Hippocampal formation (tissue), 2 donors: ENCODE measurements at regions not wholly inside any gene's neighbourhood (a gene's known extent, or its start where the extent isn't known, plus 50 kb on each side); places are given as distances from the start of the nearest gene placed in this dataset.
"Not testable (repeated sequence)": the region's sequence is repeated elsewhere in the genome, so short reads cannot be mapped to it uniquely, and the experiment has no call there.

Experiments used
- DNase-seq, 2 donors: peaks; one replicate each; lab custom pipeline; 2025; lab: John Stamatoyannopoulos, UW

GRCh38 chr10:62996925-62997324, 136.2 kb upstream of the NRBF2 start:
- no peak for DNase-seq

GRCh38 chr10:62996516-62996915, 136.6 kb upstream of the NRBF2 start:
- DNase-seq: no peak

GRCh38 chr10:62993121-62993520, 140.0 kb upstream of the NRBF2 start:
- no peak for DNase-seq

GRCh38 chr10:62992145-62992721, 140.9 kb upstream of the NRBF2 start:
- DNase-seq: peak in 1 of 2 donors; percentile 1

GRCh38 chr10:62990126-62990525, 143.0 kb upstream of the NRBF2 start:
- no peak for DNase-seq

- no peak for DNase-seq
These were observed 147.1 kb upstream of the NRBF2 start for GRCh38 chr10:62985807-62986600.

- no peak for DNase-seq
These were observed 152.0 kb upstream of the NRBF2 start for GRCh38 chr10:62981096-62981495.

DNA sequence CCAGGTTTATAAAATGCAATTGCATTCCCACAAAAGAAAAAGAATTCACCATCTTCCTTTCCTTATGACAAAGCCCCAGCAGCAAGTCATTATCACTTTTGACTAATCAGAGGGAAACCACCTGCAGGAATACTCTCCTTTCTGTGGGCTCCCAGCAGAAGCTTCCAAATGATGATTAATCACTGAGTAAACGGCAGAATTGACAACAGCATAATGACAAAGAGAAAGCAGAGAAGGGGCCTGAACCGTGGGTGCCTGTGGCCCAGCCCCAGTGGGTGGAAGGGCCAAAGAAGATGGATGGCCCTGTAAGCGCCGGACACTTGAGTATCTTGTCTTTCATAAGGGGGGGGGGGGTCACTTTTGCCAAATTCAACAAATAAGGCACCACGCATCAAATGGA, 152.4 kb upstream of the NRBF2 start:
- no peak for DNase-seq

- DNase-seq: no peak
These were observed 153.2 kb upstream of the NRBF2 start for GRCh38 chr10:62979921-62980320.

- DNase-seq: no peak
These were observed 154.6 kb upstream of the NRBF2 start for GRCh38 chr10:62978482-62978881.

DNA sequence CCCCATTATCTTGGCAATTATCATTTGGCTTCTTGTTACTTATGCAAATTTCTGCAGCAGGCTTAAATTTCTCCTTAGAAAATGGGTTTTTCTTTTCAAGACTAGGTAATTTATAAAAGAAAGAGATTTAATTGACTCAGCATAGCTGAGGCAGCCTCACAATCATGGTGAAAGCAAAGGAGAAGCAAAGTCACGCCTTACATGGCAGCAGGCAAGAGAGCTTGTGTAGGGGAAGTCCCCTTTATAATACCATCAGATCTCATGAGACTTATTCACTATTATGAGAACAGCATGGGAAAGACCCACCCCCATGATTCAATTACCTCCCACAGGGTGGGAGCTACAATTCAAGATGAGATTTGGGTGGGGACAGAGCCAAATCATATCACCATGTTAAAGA, 158.3 kb upstream of the NRBF2 start:
- not testable (repeated sequence) for DNase-seq

DNA sequence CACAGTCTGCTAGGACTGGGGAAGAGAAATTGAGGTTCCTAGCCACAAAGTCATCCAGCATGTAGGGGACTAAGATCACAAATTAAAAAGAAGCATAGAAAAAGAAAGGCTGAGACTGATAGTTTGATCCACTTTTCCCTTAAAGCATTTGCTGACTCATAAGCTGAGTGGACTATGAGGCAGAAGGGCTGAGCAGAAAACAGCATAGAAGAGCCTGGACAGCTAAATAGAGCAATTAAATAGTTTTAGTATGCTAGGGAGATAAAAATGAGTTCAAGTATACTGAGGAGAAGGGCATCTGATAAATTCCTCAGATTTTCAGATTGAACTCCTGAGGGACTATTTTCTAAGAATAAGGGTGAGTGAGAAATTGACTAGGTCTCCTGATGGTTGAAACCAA, 155.9 kb upstream of the EGR2 start:
- no peak for DNase-seq

GRCh38 chr10:62964026-62964425, 147.9 kb upstream of the EGR2 start:
- no peak for DNase-seq

- no peak for DNase-seq
These were observed 145.9 kb upstream of the EGR2 start for GRCh38 chr10:62961951-62962523.

GRCh38 chr10:62960416-62960815, 144.2 kb upstream of the EGR2 start:
- no peak for DNase-seq

DNA sequence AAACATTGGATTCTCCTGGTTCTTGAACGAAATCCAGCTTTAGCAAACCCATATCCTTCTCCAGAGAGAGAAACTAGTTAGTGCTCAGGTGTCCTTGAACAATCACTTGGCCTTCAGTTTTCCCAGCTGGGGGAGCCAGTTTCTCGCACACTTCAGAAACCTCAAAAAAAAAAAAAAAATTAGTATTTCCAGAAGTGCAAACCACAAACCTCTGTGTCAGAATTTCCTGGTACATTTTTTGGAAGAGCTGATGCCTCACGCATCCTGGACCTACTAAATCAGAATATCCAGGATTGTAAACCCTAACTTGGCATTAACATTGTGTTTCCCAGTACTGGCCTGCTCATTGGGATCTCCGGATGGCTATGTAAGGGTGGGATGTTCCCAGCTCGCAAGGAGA, 143.4 kb upstream of the EGR2 start:
- DNase-seq: no peak

DNA sequence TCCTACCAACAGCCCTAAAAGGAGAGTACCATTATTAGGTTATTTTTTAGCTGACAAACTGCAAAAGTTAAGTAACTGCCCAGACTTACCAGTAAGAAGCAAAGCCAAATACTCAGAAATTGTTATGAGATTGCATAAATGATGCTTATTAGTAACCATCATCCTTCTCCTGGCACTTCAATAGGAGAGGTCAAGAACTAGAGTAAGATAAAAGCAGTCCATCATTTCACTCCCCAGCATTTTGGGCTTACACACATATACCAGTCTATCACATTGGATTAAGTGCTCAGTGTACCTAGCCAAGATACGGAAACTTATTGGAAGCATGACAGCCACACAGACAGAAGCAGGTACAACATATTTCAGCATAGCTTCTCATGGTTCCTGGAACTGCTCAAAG, 142.8 kb upstream of the EGR2 start:
- DNase-seq: no peak

- DNase-seq: no peak
These were observed 130.1 kb upstream of the EGR2 start for GRCh38 chr10:62946278-62946677.

DNA sequence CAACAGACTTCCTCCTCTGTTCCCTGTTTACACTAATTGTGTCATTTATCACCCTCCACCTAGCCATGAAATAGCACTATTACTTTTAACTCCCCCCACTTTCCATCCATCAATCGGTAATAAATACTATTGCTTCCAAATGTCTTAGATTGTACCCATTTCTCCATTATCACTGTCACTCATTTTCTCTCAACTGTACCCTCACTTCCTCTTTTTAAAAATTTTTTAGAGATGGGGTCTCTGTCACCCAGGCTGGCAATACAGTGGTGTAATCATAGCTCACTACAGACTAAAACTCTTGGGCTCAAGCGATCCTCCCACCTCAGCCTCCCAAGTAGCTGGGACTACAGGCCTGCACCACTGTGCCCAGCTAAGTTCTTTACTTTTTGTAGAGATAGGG, 123.5 kb upstream of the EGR2 start:
- no peak for DNase-seq

DNA sequence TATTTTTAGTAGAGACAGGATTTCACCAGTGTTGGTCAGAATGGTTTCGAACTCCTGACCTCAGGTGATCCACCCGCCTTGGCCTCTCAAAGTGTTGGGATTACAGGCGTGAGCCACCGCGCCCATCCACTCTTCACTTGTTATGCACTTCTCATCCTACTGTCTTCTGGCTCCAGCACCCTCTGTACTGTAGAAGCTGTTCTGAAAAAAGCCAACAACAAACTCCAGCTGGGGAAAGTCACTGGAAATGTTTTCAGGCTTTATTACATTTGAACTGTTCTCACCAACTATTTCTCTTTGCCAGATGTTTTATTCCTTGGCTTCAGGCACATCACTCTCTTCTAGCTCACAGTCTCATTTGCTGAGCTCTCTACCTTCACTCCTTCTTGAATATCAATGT, 122.5 kb upstream of the EGR2 start:
- no peak for DNase-seq

- DNase-seq: no peak
These were observed 121.5 kb upstream of the EGR2 start for GRCh38 chr10:62937674-62938073.

- DNase-seq: no peak
These were observed 118.9 kb upstream of the EGR2 start for GRCh38 chr10:62935022-62935421.

DNA sequence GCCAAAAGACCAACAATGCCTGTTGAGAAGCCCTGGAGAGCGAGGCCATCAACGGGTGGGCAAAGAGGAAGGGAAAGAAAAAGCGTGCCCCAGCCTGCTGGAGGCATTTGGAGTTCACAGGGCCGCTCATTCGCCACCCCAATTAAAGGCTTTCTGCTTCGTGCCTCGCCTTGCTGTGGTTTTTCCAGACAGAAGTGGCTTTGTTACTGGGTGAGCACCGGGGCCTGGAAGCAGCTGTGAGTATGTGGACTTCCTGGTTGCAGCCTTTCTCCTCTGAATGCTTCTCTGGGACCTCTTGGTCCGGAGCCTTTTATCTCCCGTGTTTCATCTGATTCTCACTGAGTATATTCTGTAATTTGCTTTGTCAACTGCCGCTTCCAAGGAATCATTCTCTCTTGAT, 118.1 kb upstream of the EGR2 start:
- DNase-seq: peak in 1 of 2 donors; percentile 4
